A549 (cell line): ENCODE measurements at regions not wholly inside any gene's neighbourhood (a gene's known extent, or its start where the extent isn't known, plus 50 kb on each side); places are given as distances from the start of the nearest gene placed in this dataset.
"Not testable (repeated sequence)": the region's sequence is repeated elsewhere in the genome, so short reads cannot be mapped to it uniquely, and the experiment has no call there.

ENCODE experiments used
- ATAC-seq, 2 experiments: fragments of 200-7000 bp in 1 of 2; fragments of >200 bp in 1 of 2; cut with Nextera tagmentation in 1 of 2; cut with Tn5 transposase in 1 of 2; 3 replicates each; pipeline versions ENCODE4 v1.8.0 to v1.9.1; 2018 to 2020; ENCODE audit warnings: mild to moderate bottlenecking in 1 of 2, moderate library complexity in 1 of 2
- CTCF ChIA-PET: fragments of 300-600 bp; sonication (Branson Sonifier 250); formaldehyde crosslinking; extraction: SDS; loops from one replicate; lab custom pipeline; 2021; ENCODE audit warnings: antibody characterized with exemption, inconsistent platforms; lab: Yijun Ruan, JAX
- POLR2A ChIA-PET: fragments of 350-600 bp; formaldehyde crosslinking; extraction: SDS; loops from one replicate; lab custom pipeline; 2021; ENCODE audit warnings: antibody characterized with exemption, inconsistent platforms; lab: Yijun Ruan, JAX
- DNase-seq, 2 experiments: peaks; one replicate each; pipeline versions ENCODE4 v3.0.0 to v3.0.0-alpha.2; 2011 to 2016; ENCODE audit warnings: low read depth in 1 of 2, low spot score in 1 of 2
- FAIRE-seq: peaks from 2 replicates; lab custom pipeline; 2011; peaks lifted over from hg19 to GRCh38; lab: Jason Lieb, UNC
- H3K27ac ChIP-seq, 2 experiments: fragments of >200 bp; sonication (Bioruptor Twin); formaldehyde crosslinking; 3 replicates each; pipeline ENCODE4 v1.5.1; 2016 to 2017
- H3K4me1 ChIP-seq: fragments of >200 bp; sonication (Bioruptor Twin); formaldehyde crosslinking; 3 replicates; pipeline ENCODE4 v1.6.1; 2016
- H3K4me2 ChIP-seq: fragments of >200 bp; sonication (Bioruptor Twin); formaldehyde crosslinking; 3 replicates; pipeline ENCODE4 v1.6.1; 2016
- H3K4me3 ChIP-seq: fragments of >200 bp; sonication (Bioruptor Twin); formaldehyde crosslinking; 3 replicates; pipeline ENCODE4 v1.5.1; 2016
- H3K9me3 ChIP-seq: fragments of >200 bp; sonication (Bioruptor Twin); formaldehyde crosslinking; 3 replicates; pipeline ENCODE4 v1.6.1; 2016
- CBX2 ChIP-seq: fragments of 200-600 bp; sonication (generic); IDR thresholded peaks from 2 replicates; pipeline ENCODE4 v1.6.1; 2016; ENCODE audit warnings: low read depth, mild to moderate bottlenecking, borderline replicate concordance
- CBX8 ChIP-seq: fragments of 200-600 bp; sonication (generic); IDR thresholded peaks from 2 replicates; pipeline ENCODE4 v1.6.1; 2016
- EHMT2 ChIP-seq: fragments of 200-600 bp; sonication (generic); IDR thresholded peaks from 2 replicates; pipeline ENCODE4 v1.6.1; 2016; ENCODE audit warnings: antibody characterized with exemption, low read depth, mild to moderate bottlenecking, moderate library complexity
- FOSB ChIP-seq: fragments of 250-450 bp; sonication (Bioruptor Pico); IDR thresholded peaks from 2 replicates; pipeline ENCODE4 v1.5.0; 2020; ENCODE audit warnings: mild to moderate bottlenecking, moderate library complexity
- FOSL2 ChIP-seq, 2 experiments: fragments of 450-650 bp in 1 of 2; fragments of >200 bp in 1 of 2; sonication (Bioruptor Twin) in 1 of 2; formaldehyde crosslinking; IDR thresholded peaks; 2 replicates each; pipeline versions ENCODE4 v1.5.0 to v1.6.1; 2016 to 2020; ENCODE audit warnings: mild to moderate bottlenecking in 1 of 2, moderate library complexity in 1 of 2
- FOXS1 ChIP-seq: fragments of 250-450 bp; sonication (Bioruptor Pico); IDR thresholded peaks from 2 replicates; pipeline ENCODE4 v1.5.0; 2020; ENCODE audit warnings: mild to moderate bottlenecking, moderate library complexity
- HOXB13 ChIP-seq: fragments of 250-450 bp; sonication (Bioruptor Pico); IDR thresholded peaks from 2 replicates; pipeline ENCODE4 v1.5.0; 2020; ENCODE audit warnings: low read depth, mild to moderate bottlenecking, moderate library complexity
- HOXB5 ChIP-seq: fragments of 250-450 bp; sonication (Bioruptor Pico); IDR thresholded peaks from 2 replicates; pipeline ENCODE4 v1.5.0; 2020; ENCODE audit warnings: mild to moderate bottlenecking, moderate library complexity
- JUN ChIP-seq, 2 experiments: fragments of >200 bp; sonication (Bioruptor Twin); formaldehyde crosslinking; IDR thresholded peaks; 2 replicates in 1 of 2; 3 replicates in 1 of 2; pipeline ENCODE4 v1.6.1; 2016 to 2017
- KDM1A ChIP-seq: fragments of 200-600 bp; sonication (generic); IDR thresholded peaks from 2 replicates; pipeline ENCODE4 v1.6.1; 2016; ENCODE audit warnings: low read depth, mild to moderate bottlenecking
- MAZ ChIP-seq: fragments of 150-350 bp; IDR thresholded peaks from 2 replicates; pipeline ENCODE4 v1.6.1; 2014; ENCODE audit warnings: antibody characterized with exemption, low read depth, low read length, borderline replicate concordance
- MYC ChIP-seq: IDR thresholded peaks from 2 replicates; pipeline ENCODE4 v1.6.1; 2012; ENCODE audit warnings: mild to moderate bottlenecking, inconsistent platforms, low read length, improper control_type of control experiment, borderline replicate concordance
- PHF8 ChIP-seq: fragments of 200-600 bp; sonication (generic); IDR thresholded peaks from 2 replicates; pipeline ENCODE4 v1.6.1; 2016; ENCODE audit warnings: low read depth, mild to moderate bottlenecking, antibody characterized with exemption, moderate library complexity, borderline replicate concordance
- RFX5 ChIP-seq: fragments of 450-650 bp; IDR thresholded peaks from 2 replicates; pipeline ENCODE4 v1.7.1; 2014; ENCODE audit warnings: antibody characterized with exemption, mild to moderate bottlenecking, moderate library complexity
- RNF2 ChIP-seq: fragments of 200-600 bp; sonication (generic); IDR thresholded peaks from 2 replicates; pipeline ENCODE4 v1.6.1; 2016; ENCODE audit warnings: low read depth, mild to moderate bottlenecking, antibody characterized with exemption, moderate library complexity, borderline replicate concordance
- ZFP36 ChIP-seq: fragments of 450-650 bp; IDR thresholded peaks from 2 replicates; pipeline ENCODE4 v1.6.1; 2014; ENCODE audit warnings: borderline replicate concordance; ENCODE audit not compliant: partially characterized antibody
- ZNF302 ChIP-seq: fragments of 250-450 bp; sonication (Bioruptor Pico); IDR thresholded peaks from 2 replicates; pipeline ENCODE4 v1.9.0; 2021; ENCODE audit warnings: inconsistent platforms, mild to moderate bottlenecking, moderate library complexity
- WGBS: methylation state at CpG from one replicate; pipeline ENCODE4 v1.1.6; 2017; ENCODE audit errors: missing lambda C conversion rate; 5-methylcytosine and 5-hydroxymethylcytosine counted together
- TF ChIP-seq, protein P1 (sequence below): fragments of >200 bp; sonication (Bioruptor Twin); formaldehyde crosslinking; IDR thresholded peaks from 3 replicates; pipeline ENCODE4 v1.6.1; 2016
- TF ChIP-seq, protein P2 (sequence below): fragments of 150-350 bp; IDR thresholded peaks from 2 replicates; pipeline ENCODE4 v1.6.1; 2014; ENCODE audit warnings: low read depth, mild to moderate bottlenecking, low read length

DNA sequence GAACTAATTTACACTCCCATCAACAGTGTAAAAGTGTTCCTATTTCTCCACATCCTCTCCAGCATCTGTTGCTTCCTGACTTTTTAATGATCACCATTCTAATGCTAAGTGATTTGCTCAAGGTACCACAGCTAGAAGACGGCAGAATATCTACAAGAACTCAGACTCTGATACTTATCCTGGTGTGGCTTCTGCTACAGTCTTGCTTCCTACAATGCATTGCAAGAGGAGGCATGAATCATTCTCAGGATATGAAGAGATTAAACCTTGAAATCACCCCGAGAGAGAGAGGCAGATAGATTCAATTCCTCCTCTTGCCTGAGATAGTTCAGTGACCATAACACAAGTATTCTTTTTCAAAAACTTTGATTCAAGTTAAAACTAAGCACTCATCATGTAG, 306.4 kb downstream of the TBC1D4 start (continued):
- TF ChIP-seq, protein P1, sequence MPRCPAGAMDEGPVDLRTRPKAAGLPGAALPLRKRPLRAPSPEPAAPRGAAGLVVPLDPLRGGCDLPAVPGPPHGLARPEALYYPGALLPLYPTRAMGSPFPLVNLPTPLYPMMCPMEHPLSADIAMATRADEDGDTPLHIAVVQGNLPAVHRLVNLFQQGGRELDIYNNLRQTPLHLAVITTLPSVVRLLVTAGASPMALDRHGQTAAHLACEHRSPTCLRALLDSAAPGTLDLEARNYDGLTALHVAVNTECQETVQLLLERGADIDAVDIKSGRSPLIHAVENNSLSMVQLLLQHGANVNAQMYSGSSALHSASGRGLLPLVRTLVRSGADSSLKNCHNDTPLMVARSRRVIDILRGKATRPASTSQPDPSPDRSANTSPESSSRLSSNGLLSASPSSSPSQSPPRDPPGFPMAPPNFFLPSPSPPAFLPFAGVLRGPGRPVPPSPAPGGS = no peak
- TF ChIP-seq FOXS1 = no peak

DNA sequence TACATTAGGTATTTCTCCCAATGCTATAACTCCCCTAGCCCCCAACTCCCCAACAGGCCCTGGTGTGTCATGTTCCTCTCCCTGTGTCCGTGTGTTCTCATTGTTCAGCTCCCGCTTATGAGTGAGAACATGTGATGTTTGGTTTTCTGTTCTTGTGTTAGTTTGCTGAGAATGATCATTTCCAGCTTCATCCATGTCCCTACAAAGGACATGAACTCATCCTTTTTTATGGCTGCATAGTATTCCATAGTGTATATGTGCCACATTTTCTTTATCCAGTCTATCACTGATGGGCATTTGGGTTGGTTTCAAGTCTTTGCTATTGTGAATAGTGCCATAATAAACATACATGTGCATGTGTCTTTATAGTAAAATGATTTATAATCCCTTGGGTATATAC, 306.9 kb downstream of the TBC1D4 start:
- FAIRE-seq, H3K4me3 ChIP-seq, DNase-seq, POLR2A ChIA-PET, H3K4me2 ChIP-seq, CTCF ChIA-PET, H3K9me3 ChIP-seq, ATAC-seq: not testable (repeated sequence)
- H3K4me1 ChIP-seq = peaks cover 22% of the 10 kb centered on the region; the same call in 2 of the 3 replicates
- peak overlapping the region; percentile 74 to 88 for H3K27ac ChIP-seq
- 100% methylated on average over 2 of the region's 2 CpGs for WGBS

DNA sequence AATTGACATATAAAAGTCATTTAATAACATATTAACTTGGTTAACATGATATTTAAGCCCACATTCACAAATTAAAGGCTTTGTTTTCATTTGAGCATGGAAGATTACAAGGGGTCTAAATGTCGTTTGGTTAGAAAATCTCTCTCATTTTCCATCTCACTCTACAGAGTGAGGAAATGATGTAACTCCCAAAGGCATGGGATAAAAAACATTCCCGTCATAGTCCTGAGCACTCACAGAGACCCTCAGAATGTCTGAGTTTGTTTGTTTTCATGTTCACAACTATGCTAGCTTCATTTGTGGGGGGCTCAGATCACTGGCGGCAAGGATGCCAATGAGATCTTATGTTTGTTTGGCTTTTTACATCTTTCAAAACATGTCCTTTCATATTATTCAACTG, 307.5 kb downstream of the TBC1D4 start:
- H3K4me2 ChIP-seq = peak overlapping the region; percentile 68
- TF ChIP-seq FOSL2 (IDR thresholded peaks at IDR 0.05) (no peak), FOSL2 (CRISPR knock-in tag; IDR thresholded peaks at IDR 0.05) (no peak), RNF2 (no peak), CBX8 (no peak), JUN (IDR thresholded peaks at IDR 0.05) (no peak), MAZ (no peak), ZFP36 (no peak), RFX5 (no peak), HOXB13 (CRISPR knock-in tag) (no peak), FOSB (CRISPR knock-in tag) (no peak), KDM1A (no peak), CBX2 (no peak), ZNF302 (CRISPR knock-in tag) (no peak), EHMT2 (no peak), MYC (no peak), HOXB5 (no peak), PHF8 (no peak)
- TF ChIP-seq, protein P1 = no peak
- TF ChIP-seq, protein P2, sequence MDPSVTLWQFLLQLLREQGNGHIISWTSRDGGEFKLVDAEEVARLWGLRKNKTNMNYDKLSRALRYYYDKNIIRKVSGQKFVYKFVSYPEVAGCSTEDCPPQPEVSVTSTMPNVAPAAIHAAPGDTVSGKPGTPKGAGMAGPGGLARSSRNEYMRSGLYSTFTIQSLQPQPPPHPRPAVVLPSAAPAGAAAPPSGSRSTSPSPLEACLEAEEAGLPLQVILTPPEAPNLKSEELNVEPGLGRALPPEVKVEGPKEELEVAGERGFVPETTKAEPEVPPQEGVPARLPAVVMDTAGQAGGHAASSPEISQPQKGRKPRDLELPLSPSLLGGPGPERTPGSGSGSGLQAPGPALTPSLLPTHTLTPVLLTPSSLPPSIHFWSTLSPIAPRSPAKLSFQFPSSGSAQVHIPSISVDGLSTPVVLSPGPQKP = no peak
- TF ChIP-seq, all 56 proteins: peak for 0
- H3K4me3 ChIP-seq = no peak overlapping the region
- WGBS = 57% methylated on average over 3 of the region's 3 CpGs
- no peak for FAIRE-seq
- ATAC-seq = no peak; a peak in 1 of 6 replicates
- DNase-seq = no peak
- peaks cover 18% of the 10 kb centered on the region; the same call in 2 of the 3 replicates for H3K4me1 ChIP-seq
- H3K27ac ChIP-seq = peak overlapping the region; percentile 74 to 88
- ChIA-PET POLR2A (no interaction called here), CTCF (interaction anchor here (1.3 kb wide), 1 partner anchor 45 kb away, joined by 3 read pairs; no protein-coding TSS in a partner anchor)
- peaks cover 8% of the 10 kb centered on the region; the same call in 2 of the 3 replicates for H3K9me3 ChIP-seq
